GM12864 (cell line): ENCODE measurements at regions not wholly inside any gene's neighbourhood (a gene's known extent, or its start where the extent isn't known, plus 50 kb on each side); places are given as distances from the start of the nearest gene placed in this dataset.

Experiments
- DNase-seq: peaks from one replicate; pipeline ENCODE4 v3.0.0-alpha.2; 2011; ENCODE audit warnings: low read depth
- H3K4me3 ChIP-seq: 2 replicates; pipeline ENCODE4 v1.5.1; 2011; ENCODE audit warnings: mild to moderate bottlenecking, low read depth, low read length, control low read depth
- CTCF ChIP-seq: IDR thresholded peaks from 2 replicates; pipeline ENCODE4 v1.5.1; 2011; ENCODE audit warnings: low read depth, mild to moderate bottlenecking, moderate library complexity, low read length, control low read depth, inconsistent platforms; ENCODE audit errors: missing control alignments

- H3K4me3 ChIP-seq = no peak overlapping the region
- DNase-seq = no peak
- TF ChIP-seq CTCF = no peak
Measured at GRCh38 chr6:159325476-159325875, 156.3 kb downstream of the FNDC1 start.

- DNase-seq = no peak
- H3K4me3 ChIP-seq = no peak overlapping the region
- TF ChIP-seq CTCF = no peak
Measured at GRCh38 chr6:159324596-159324995, 155.4 kb downstream of the FNDC1 start.
